ENCODE measurements at regions not wholly inside any gene's neighbourhood (a gene's known extent, or its start where the extent isn't known, plus 50 kb on each side); places are given as distances from the start of the nearest gene placed in this dataset.

- Histone ChIP-seq H3K9me3 (replicated peaks; ENCODE audit: control insufficient read depth, insufficient read depth, low read length) (no peaks in the 10 kb centered on the region), H3K79me2 (ENCODE audit: control insufficient read depth, insufficient read depth, low read length) (no peaks in the 10 kb centered on the region), H2AFZ (ENCODE audit: low read depth, low read length) (no peak overlapping the region), H3K36me3 (ENCODE audit: control insufficient read depth in 2 of 2, extremely low read depth in 1 of 2, insufficient read depth in 2 of 2, low read length in 2 of 2) (no peaks in the 10 kb centered on the region), H3K4me1 (ENCODE audit: control insufficient read depth, extremely low read depth, insufficient read depth, low read length) (no peaks in the 10 kb centered on the region), H3K27ac (ENCODE audit: insufficient read depth, low read depth, low read length) (no peak overlapping the region), H4K20me1 (replicated peaks; ENCODE audit: control insufficient read depth, extremely low read depth, insufficient read depth, low read length) (no peaks in the 10 kb centered on the region), H3K4me2 (ENCODE audit: insufficient read depth, low read length) (no peak overlapping the region), H3K9me1 (replicated peaks; ENCODE audit: control insufficient read depth, extremely low read depth, insufficient read depth, low read length) (no peaks in the 10 kb centered on the region), H3K9ac (replicated peaks; ENCODE audit: extremely low read depth, insufficient read depth, low read length) (no peak overlapping the region), H3K4me3 (replicated peaks in 1 of 3; ENCODE audit: insufficient read depth in 1 of 3, low read depth in 1 of 3, low read length in 3 of 3) (no peak overlapping the region), H3K27me3 (ENCODE audit: control insufficient read depth in 2 of 2, insufficient read depth in 2 of 2, low read length in 2 of 2) (no peaks in the 10 kb centered on the region)
- DNase-seq (ENCODE audit: low read depth, low spot score) = no peak
- BruUV-seq (replicated peaks) = no TSS peak
- ChIA-PET POLR2A (no interaction called here), CTCF (no interaction called here)
- dilution Hi-C loops (cut with MboI; ENCODE audit: extremely low pct_ligation_motif_present, low sequenced_read_pairs) (no loop called here), intact Hi-C loops (cut with micrococcal nuclease) (no loop called here)
- FAIRE-seq = no peak
- TF ChIP-seq MAX (IDR thresholded peaks at IDR 0.05; ENCODE audit: insufficient read depth, insufficient read length) = no peak
- TF ChIP-seq GATA2 (IDR thresholded peaks at IDR 0.05; ENCODE audit: insufficient read depth, insufficient read length, low read depth, low read length) = no peak
- TF ChIP-seq MYC (IDR thresholded peaks at IDR 0.05; ENCODE audit: low read depth, low read length) = no peak
- TF ChIP-seq JUN (IDR thresholded peaks at IDR 0.05; ENCODE audit: borderline replicate concordance, insufficient read depth, insufficient read length, low read depth) = no peak
- no peak for TF ChIP-seq FOS (IDR thresholded peaks at IDR 0.05; ENCODE audit: borderline replicate concordance, insufficient read depth, low read length)
Measured at GRCh38 chr3:13706886-13707285, 158.0 kb downstream of the FBLN2 start.

GRCh38 chr3:13706451-13706850 is 157.5 kb downstream of the FBLN2 start:
- H3K27ac ChIP-seq (ENCODE audit: insufficient read depth, low read depth, low read length) = no peak overlapping the region
- FAIRE-seq = no peak
- intact Hi-C loops (cut with micrococcal nuclease) = no loop called here
- H3K4me1 ChIP-seq (ENCODE audit: control insufficient read depth, extremely low read depth, insufficient read depth, low read length) = no peaks in the 10 kb centered on the region
- no peaks in the 10 kb centered on the region for H3K36me3 ChIP-seq (ENCODE audit: control insufficient read depth in 2 of 2, extremely low read depth in 1 of 2, insufficient read depth in 2 of 2, low read length in 2 of 2)
- no TSS peak for BruUV-seq (replicated peaks)
- H4K20me1 ChIP-seq (replicated peaks; ENCODE audit: control insufficient read depth, extremely low read depth, insufficient read depth, low read length) = no peaks in the 10 kb centered on the region
- no peak overlapping the region for H2AFZ ChIP-seq (ENCODE audit: low read depth, low read length)
- TF ChIP-seq FOS (IDR thresholded peaks at IDR 0.05; ENCODE audit: borderline replicate concordance, insufficient read depth, low read length) (no peak), EZH2 (IDR thresholded peaks at IDR 0.05; ENCODE audit: borderline replicate concordance, low read depth, low read length, severe bottlenecking) (no peak), GATA2 (IDR thresholded peaks at IDR 0.05; ENCODE audit: insufficient read depth, insufficient read length, low read depth, low read length) (no peak)
- H3K9me3 ChIP-seq (replicated peaks; ENCODE audit: control insufficient read depth, insufficient read depth, low read length) = no peaks in the 10 kb centered on the region
- ChIA-PET POLR2A (no interaction called here), CTCF (no interaction called here)
- no peaks in the 10 kb centered on the region for H3K9me1 ChIP-seq (replicated peaks; ENCODE audit: control insufficient read depth, extremely low read depth, insufficient read depth, low read length)
- no peak overlapping the region for H3K9ac ChIP-seq (replicated peaks; ENCODE audit: extremely low read depth, insufficient read depth, low read length)
- H3K4me2 ChIP-seq (ENCODE audit: insufficient read depth, low read length) = no peak overlapping the region
- no peaks in the 10 kb centered on the region for H3K79me2 ChIP-seq (ENCODE audit: control insufficient read depth, insufficient read depth, low read length)
- dilution Hi-C loops (cut with MboI; ENCODE audit: extremely low pct_ligation_motif_present, low sequenced_read_pairs) = no loop called here
- no peaks in the 10 kb centered on the region for H3K27me3 ChIP-seq (ENCODE audit: control insufficient read depth in 2 of 2, insufficient read depth in 2 of 2, low read length in 2 of 2)
- no peak overlapping the region for H3K4me3 ChIP-seq (replicated peaks in 1 of 3; ENCODE audit: insufficient read depth in 1 of 3, low read depth in 1 of 3, low read length in 3 of 3)
- no peak for DNase-seq (ENCODE audit: low read depth, low spot score)

Measured in endothelial cell of umbilical vein (primary cell).